ENCODE measurements at regions not wholly inside any gene's neighbourhood (a gene's known extent, or its start where the extent isn't known, plus 50 kb on each side); places are given as distances from the start of the nearest gene placed in this dataset.

- 69 to 71% (median 71%) methylated on average over 1 of the region's 1 CpG for WGBS, 3 donors
- Histone ChIP-seq H3K4me3 (no peak overlapping the region), H3K36me3 (ENCODE audit: insufficient read depth in 1 of 2, low read depth in 1 of 2) (no peaks in the 10 kb centered on the region), H3K4me1 (no peaks in the 10 kb centered on the region), H3K27me3 (ENCODE audit: insufficient read depth in 3 of 3, low read length in 2 of 3) (no peaks in the 10 kb centered on the region), H3K9me3 (no peaks in the 10 kb centered on the region), H3K27ac (no peak overlapping the region)
- TF ChIP-seq, protein P1, sequence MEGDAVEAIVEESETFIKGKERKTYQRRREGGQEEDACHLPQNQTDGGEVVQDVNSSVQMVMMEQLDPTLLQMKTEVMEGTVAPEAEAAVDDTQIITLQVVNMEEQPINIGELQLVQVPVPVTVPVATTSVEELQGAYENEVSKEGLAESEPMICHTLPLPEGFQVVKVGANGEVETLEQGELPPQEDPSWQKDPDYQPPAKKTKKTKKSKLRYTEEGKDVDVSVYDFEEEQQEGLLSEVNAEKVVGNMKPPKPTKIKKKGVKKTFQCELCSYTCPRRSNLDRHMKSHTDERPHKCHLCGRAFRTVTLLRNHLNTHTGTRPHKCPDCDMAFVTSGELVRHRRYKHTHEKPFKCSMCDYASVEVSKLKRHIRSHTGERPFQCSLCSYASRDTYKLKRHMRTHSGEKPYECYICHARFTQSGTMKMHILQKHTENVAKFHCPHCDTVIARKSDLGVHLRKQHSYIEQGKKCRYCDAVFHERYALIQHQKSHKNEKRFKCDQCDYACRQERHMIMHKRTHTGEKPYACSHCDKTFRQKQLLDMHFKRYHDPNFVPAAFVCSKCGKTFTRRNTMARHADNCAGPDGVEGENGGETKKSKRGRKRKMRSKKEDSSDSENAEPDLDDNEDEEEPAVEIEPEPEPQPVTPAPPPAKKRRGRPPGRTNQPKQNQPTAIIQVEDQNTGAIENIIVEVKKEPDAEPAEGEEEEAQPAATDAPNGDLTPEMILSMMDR (IDR thresholded peaks at IDR 0.05) = no peak
- DNase-seq (no peak), ATAC-seq (no peak)
- intact Hi-C loops (cut with DNase I) = loop anchor here in 1 of 2 donors (10.0 kb wide), 1 partner anchor 204 kb away; no protein-coding TSS in a partner anchor
Measured at GRCh38 chr4:110310795-110311194, 112.4 kb upstream of the ELOVL6 start.

DNA sequence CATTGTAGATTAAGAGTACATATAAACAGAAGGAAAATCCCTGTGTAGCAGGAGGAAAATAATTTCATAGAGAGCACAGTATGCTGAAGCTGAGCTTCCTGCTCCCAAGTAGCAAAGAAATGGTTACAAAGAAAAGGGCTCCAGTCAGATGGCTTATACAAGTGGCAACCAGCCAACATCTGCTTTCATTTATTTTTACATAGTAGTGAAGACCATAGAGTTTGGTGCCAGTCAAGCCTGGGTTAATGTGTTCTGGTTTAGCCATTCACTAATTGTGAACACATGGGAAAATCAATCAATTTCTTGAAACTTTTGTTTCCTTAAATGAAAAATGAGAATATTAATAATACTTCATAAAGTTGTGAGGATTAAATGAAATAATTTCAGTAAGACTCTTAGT lies 111.3 kb upstream of the ELOVL6 start:
- Histone ChIP-seq H3K36me3 (ENCODE audit: insufficient read depth in 1 of 2, low read depth in 1 of 2) (no peaks in the 10 kb centered on the region), H3K4me1 (no peaks in the 10 kb centered on the region)
- no peak for DNase-seq

DNA sequence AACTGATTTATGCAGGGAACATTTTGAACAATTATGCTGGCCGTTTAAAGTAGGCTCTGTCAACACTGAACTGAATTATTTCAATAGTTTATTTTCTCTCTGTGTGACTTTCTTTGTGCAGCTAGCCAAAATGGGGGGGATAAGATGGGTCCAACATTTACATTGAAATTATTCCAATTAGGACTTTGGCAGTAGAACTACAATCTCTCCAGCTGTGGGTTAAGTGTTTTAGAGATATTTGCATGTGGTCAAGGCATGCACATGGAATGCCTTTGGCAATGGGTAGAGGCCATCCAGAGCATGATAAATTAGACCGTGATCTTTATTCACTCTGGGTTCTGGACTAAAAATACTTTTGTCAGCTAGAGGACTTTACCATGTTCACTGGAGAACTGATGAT lies 107.9 kb upstream of the ELOVL6 start:
- DNase-seq = no peak
- H3K36me3 ChIP-seq (ENCODE audit: insufficient read depth in 1 of 2, low read depth in 1 of 2) = no peaks in the 10 kb centered on the region
- TF ChIP-seq, protein P1 (IDR thresholded peaks at IDR 0.05) = no peak
- WGBS, 3 donors = 15 to 20% (median 18%) methylated on average over 2 of the region's 2 CpGs
- peak; percentile 37 to 80 (median 66) for ATAC-seq
- intact Hi-C loops (cut with DNase I) = no loop called here
- no peaks in the 10 kb centered on the region for H3K4me1 ChIP-seq
- no peaks in the 10 kb centered on the region for H3K9me3 ChIP-seq
- no peak overlapping the region for H3K4me3 ChIP-seq
- H3K27ac ChIP-seq = no peak overlapping the region
- H3K27me3 ChIP-seq (ENCODE audit: insufficient read depth in 3 of 3, low read length in 2 of 3) = no peaks in the 10 kb centered on the region

More for the DNA sequence above, 111.3 kb upstream of the ELOVL6 start:
- Histone ChIP-seq H3K27ac (no peak overlapping the region), H3K9me3 (no peaks in the 10 kb centered on the region), H3K27me3 (ENCODE audit: insufficient read depth in 3 of 3, low read length in 2 of 3) (no peaks in the 10 kb centered on the region), H3K4me3 (no peak overlapping the region)
- ATAC-seq = no peak
- intact Hi-C loops (cut with DNase I) = loop anchor here in 1 of 2 donors (10.0 kb wide), 1 partner anchor 205 kb away; no protein-coding TSS in a partner anchor
- TF ChIP-seq, protein P1 (IDR thresholded peaks at IDR 0.05) = no peak

- H3K27ac ChIP-seq = no peak overlapping the region
Measured at GRCh38 chr4:110305455-110305854, 107.0 kb upstream of the ELOVL6 start.

DNA sequence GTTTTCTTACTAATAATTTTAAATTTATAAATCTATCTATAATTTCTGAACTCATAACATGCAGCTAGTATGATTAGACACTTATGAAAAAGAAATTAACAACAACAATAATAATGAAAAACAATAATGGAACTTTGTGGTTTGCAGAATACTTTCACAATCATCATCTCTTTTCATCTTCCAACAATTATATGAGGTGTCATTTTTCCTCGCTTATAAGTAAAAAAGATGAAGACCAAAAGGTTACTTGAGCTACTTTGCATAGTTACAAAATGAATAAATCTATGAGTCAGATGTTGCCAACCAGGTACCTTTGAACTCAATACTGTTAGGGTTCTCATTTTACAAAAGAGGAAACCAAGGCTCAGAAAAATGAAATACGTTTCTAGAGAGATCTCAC lies 98.5 kb upstream of the ELOVL6 start:
- intact Hi-C loops (cut with DNase I) = no loop called here
- H3K4me1 ChIP-seq = no peaks in the 10 kb centered on the region

More at GRCh38 chr4:110305455-110305854, 107.0 kb upstream of the ELOVL6 start:
- TF ChIP-seq, protein P1 (IDR thresholded peaks at IDR 0.05) = no peak
- no peak for ATAC-seq
- intact Hi-C loops (cut with DNase I) = no loop called here
- no peaks in the 10 kb centered on the region for H3K27me3 ChIP-seq (ENCODE audit: insufficient read depth in 3 of 3, low read length in 2 of 3)
- no peaks in the 10 kb centered on the region for H3K9me3 ChIP-seq
- 85 to 90% (median 86%) methylated on average over 4 of the region's 4 CpGs for WGBS, 3 donors
- H3K4me3 ChIP-seq = no peak overlapping the region
- H3K36me3 ChIP-seq (ENCODE audit: insufficient read depth in 1 of 2, low read depth in 1 of 2) = no peaks in the 10 kb centered on the region
- no peaks in the 10 kb centered on the region for H3K4me1 ChIP-seq
- no peak for DNase-seq

More for the DNA sequence above, 98.5 kb upstream of the ELOVL6 start:
- ATAC-seq (no peak), DNase-seq (no peak)
- no peaks in the 10 kb centered on the region for H3K27me3 ChIP-seq (ENCODE audit: insufficient read depth in 3 of 3, low read length in 2 of 3)
- no peaks in the 10 kb centered on the region for H3K9me3 ChIP-seq
- H3K27ac ChIP-seq = no peak overlapping the region
- TF ChIP-seq, protein P1 (IDR thresholded peaks at IDR 0.05) = no peak
- no peak overlapping the region for H3K4me3 ChIP-seq
- H3K36me3 ChIP-seq (ENCODE audit: insufficient read depth in 1 of 2, low read depth in 1 of 2) = no peaks in the 10 kb centered on the region
- WGBS, 3 donors = 52 to 68% (median 65%) methylated on average over 2 of the region's 2 CpGs

Measured in psoas muscle (tissue), 7 donors.